CD4-positive, alpha-beta T cell (primary cell): ENCODE measurements at regions not wholly inside any gene's neighbourhood (a gene's known extent, or its start where the extent isn't known, plus 50 kb on each side); places are given as distances from the start of the nearest gene placed in this dataset.
"Not testable (repeated sequence)": the region's sequence is repeated elsewhere in the genome, so short reads cannot be mapped to it uniquely, and the experiment has no call there.

Experiments used
- ATAC-seq: fragments of 200-7000 bp; cut with Tn5 transposase; one replicate; pipeline ENCODE4 v1.10.0; 2022; ENCODE audit warnings: mild to moderate bottlenecking; ENCODE audit not compliant: poor library complexity
- CTCF ChIA-PET: fragments of 350-600 bp; sonication (Branson Sonifier 250); formaldehyde crosslinking; loops from one replicate; lab custom pipeline; 2021; ENCODE audit warnings: antibody characterized with exemption, inconsistent platforms; lab: Charles Lee
- POLR2A ChIA-PET: fragments of 350-600 bp; sonication (Branson Sonifier 250); formaldehyde crosslinking; loops from one replicate; lab custom pipeline; 2021; ENCODE audit warnings: antibody characterized with exemption, inconsistent platforms; lab: Charles Lee
- DNase-seq, 14 experiments: peaks; one replicate each; pipeline ENCODE4 v3.0.0-alpha.2; 2013 to 2020; ENCODE audit warnings: mixed read lengths in 2 of 14
- H3K27ac ChIP-seq, 2 donors: one replicate each; pipeline versions ENCODE4 v1.5.1 to v1.7.0; 2013; ENCODE audit warnings: low read length in 2 of 2, low read depth in 1 of 2, mild to moderate bottlenecking in 1 of 2
- H3K27me3 ChIP-seq, 2 experiments: 1 replicate in 1 of 2; 2 replicates in 1 of 2; pipeline versions ENCODE4 v1.6.1 to v1.7.0; 2013; ENCODE audit warnings: low read length in 2 of 2, control low read depth in 1 of 2, mild to moderate bottlenecking in 1 of 2, moderate library complexity in 1 of 2; ENCODE audit not compliant: insufficient read depth in 2 of 2, control insufficient read depth in 1 of 2
- H3K36me3 ChIP-seq: one replicate; pipeline ENCODE4 v1.6.1; 2013; ENCODE audit warnings: low read length, control low read depth; ENCODE audit not compliant: insufficient read depth
- H3K4me1 ChIP-seq: one replicate; pipeline ENCODE4 v1.6.1; 2013; ENCODE audit warnings: low read length, control low read depth; ENCODE audit not compliant: insufficient read depth
- H3K4me3 ChIP-seq: one replicate; pipeline ENCODE4 v1.5.1; 2013; ENCODE audit warnings: mild to moderate bottlenecking, low read length, moderate library complexity
- H3K9me3 ChIP-seq, 2 experiments: 1 replicate in 1 of 2; 2 replicates in 1 of 2; pipeline versions ENCODE4 v1.6.1 to v1.7.0; 2013; ENCODE audit warnings: low read length in 2 of 2, mild to moderate bottlenecking in 2 of 2, control low read depth in 1 of 2, moderate library complexity in 1 of 2; ENCODE audit not compliant: control insufficient read depth in 1 of 2, insufficient read depth in 1 of 2
- H3K27ac Mint-ChIP-seq: one replicate; pipeline ENCODE4 v1.8.0; 2020; ENCODE audit warnings: mixed read lengths
- H3K27me3 Mint-ChIP-seq: one replicate; pipeline ENCODE4 v1.8.0; 2021; ENCODE audit warnings: mixed read lengths
- H3K36me3 Mint-ChIP-seq: one replicate; pipeline ENCODE4 v1.8.0; 2021; ENCODE audit warnings: low read depth, mixed read lengths
- H3K4me1 Mint-ChIP-seq: one replicate; pipeline ENCODE4 v1.8.0; 2021; ENCODE audit warnings: low read depth, mixed read lengths
- H3K4me3 Mint-ChIP-seq: one replicate; pipeline ENCODE4 v1.8.0; 2020; ENCODE audit warnings: mild to moderate bottlenecking, mixed read lengths
- H3K9me3 Mint-ChIP-seq: one replicate; pipeline ENCODE4 v1.8.0; 2020; ENCODE audit warnings: mixed read lengths
- CTCF ChIP-seq: fragments of 200-600 bp; IDR thresholded peaks from one replicate; pipeline ENCODE4 v1.8.0; 2022; ENCODE audit warnings: antibody characterized with exemption, mild to moderate bottlenecking
- intact Hi-C, 2 experiments: fragments of 100-400 bp; cut with DNase I in 1 of 2; cut with micrococcal nuclease in 1 of 2; formaldehyde crosslinking; loops; one replicate each; pipeline versions ENCODE4 v1.15.1 to v1.9.0; 2023 to 2025; cut with DNase I, micrococcal nuclease

- no peak overlapping the region for H3K27ac Mint-ChIP-seq
- no peaks in the 10 kb centered on the region for H3K4me1 Mint-ChIP-seq
- no peak for DNase-seq
- CTCF ChIA-PET, result no interaction called here
- no peaks in the 10 kb centered on the region for H3K4me1 ChIP-seq
- POLR2A ChIA-PET, result no interaction called here
- H3K27me3 ChIP-seq, result no peaks in the 10 kb centered on the region
- H3K27ac ChIP-seq, result no peak overlapping the region
- H3K36me3 Mint-ChIP-seq, result no peaks in the 10 kb centered on the region
- intact Hi-C loops, result no loop called here
- H3K4me3 ChIP-seq, result no peak overlapping the region
- H3K9me3 Mint-ChIP-seq, result peaks cover 13% of the 10 kb centered on the region
- H3K36me3 ChIP-seq, result no peaks in the 10 kb centered on the region
- H3K27me3 Mint-ChIP-seq, result no peaks in the 10 kb centered on the region
- no peak for ATAC-seq
- no peak overlapping the region for H3K4me3 Mint-ChIP-seq
- no peak for TF ChIP-seq CTCF
- peaks cover 0 to 8% of the 10 kb centered on the region in 2 experiments for H3K9me3 ChIP-seq
Measured at GRCh38 chr1:217040711-217041455, 317.7 kb upstream of the ESRRG start.

GRCh38 chr1:217039926-217040325 is 316.7 kb upstream of the ESRRG start:
- Mint-ChIP-seq H3K4me3 (no peak overlapping the region), H3K4me1 (no peaks in the 10 kb centered on the region), H3K27me3 (no peaks in the 10 kb centered on the region), H3K27ac (no peak overlapping the region), H3K36me3 (no peaks in the 10 kb centered on the region), H3K9me3 (peaks cover 15% of the 10 kb centered on the region)
- ChIA-PET CTCF (no interaction called here), POLR2A (no interaction called here)
- TF ChIP-seq CTCF, result no peak
- no peak overlapping the region for H3K27ac ChIP-seq
- no peaks in the 10 kb centered on the region for H3K27me3 ChIP-seq
- no peaks in the 10 kb centered on the region for H3K36me3 ChIP-seq
- intact Hi-C loops, result no loop called here
- H3K9me3 ChIP-seq, result peaks cover 0 to 8% of the 10 kb centered on the region in 2 experiments
- DNase-seq (no peak), ATAC-seq (no peak)
- H3K4me3 ChIP-seq, result no peak overlapping the region
- H3K4me1 ChIP-seq, result no peaks in the 10 kb centered on the region

GRCh38 chr1:217039139-217039538 is 315.9 kb upstream of the ESRRG start:
- H3K9me3 Mint-ChIP-seq, result peaks cover 15% of the 10 kb centered on the region
- H3K27me3 ChIP-seq, H3K27me3 Mint-ChIP-seq, intact Hi-C loops, H3K36me3 ChIP-seq, ATAC-seq, H3K4me1 Mint-ChIP-seq, DNase-seq, H3K27ac Mint-ChIP-seq, H3K27ac ChIP-seq, POLR2A ChIA-PET, H3K9me3 ChIP-seq, H3K4me3 ChIP-seq, H3K4me1 ChIP-seq, H3K4me3 Mint-ChIP-seq, H3K36me3 Mint-ChIP-seq: not testable (repeated sequence)
- CTCF ChIA-PET, result interaction anchor here (0.6 kb wide), 1 partner anchor 429 kb away, joined by 3 read pairs; no protein-coding TSS in a partner anchor

GRCh38 chr1:217036757-217037156 is 313.5 kb upstream of the ESRRG start:
- Mint-ChIP-seq H3K9me3 (peaks cover 15% of the 10 kb centered on the region), H3K36me3 (no peaks in the 10 kb centered on the region), H3K27ac (no peak overlapping the region), H3K27me3 (no peaks in the 10 kb centered on the region), H3K4me3 (no peak overlapping the region), H3K4me1 (no peaks in the 10 kb centered on the region)
- CTCF ChIA-PET, result no interaction called here
- Histone ChIP-seq H3K4me1 (no peaks in the 10 kb centered on the region), H3K36me3 (no peaks in the 10 kb centered on the region), H3K9me3 (peaks cover 0 to 11% of the 10 kb centered on the region in 2 experiments), H3K27me3 (no peaks in the 10 kb centered on the region), H3K4me3 (no peak overlapping the region), H3K27ac (no peak overlapping the region)
- POLR2A ChIA-PET, result no interaction called here
- intact Hi-C loops, result no loop called here
- TF ChIP-seq CTCF, result no peak
- ATAC-seq (no peak), DNase-seq (no peak)
